NCI-H82 treated with DMSO at 0.1 percent for 48 hours (cell line): ENCODE measurements at regions not wholly inside any gene's neighbourhood (a gene's known extent, or its start where the extent isn't known, plus 50 kb on each side); places are given as distances from the start of the nearest gene placed in this dataset.

Source experiments
- DNase-seq: peaks from one replicate; lab custom pipeline; 2025; ENCODE audit not compliant: unreplicated experiment; lab: John Stamatoyannopoulos, UW

- DNase-seq: no peak
These were observed 50.1 kb upstream of the KCNK12 start for GRCh38 chr2:47620770-47621437.
